Keratinocyte (primary cell): ENCODE measurements at regions not wholly inside any gene's neighbourhood (a gene's known extent, or its start where the extent isn't known, plus 50 kb on each side); places are given as distances from the start of the nearest gene placed in this dataset.

Experiments used
- EZH2 ChIP-seq: IDR thresholded peaks from one replicate; pipeline ENCODE4 v1.6.1; 2012; ENCODE audit warnings: inconsistent platforms, mild to moderate bottlenecking, low read length, moderate library complexity
- TF ChIP-seq, protein P1 (sequence below), 3 experiments: IDR thresholded peaks in 1 of 3; conservative IDR thresholded peaks in 1 of 3; optimal IDR thresholded peaks in 1 of 3; 2 replicates in 2 of 3; 3 replicates in 1 of 3; pipeline versions ENCODE3 to v1.5.1; 2011; ENCODE audit warnings: low read length in 3 of 3, mild to moderate bottlenecking in 3 of 3, moderate library complexity in 2 of 3, control low read depth in 1 of 3, inconsistent platforms in 1 of 3; ENCODE audit not compliant: insufficient read depth in 2 of 3; ENCODE audit errors: extremely low read depth in 1 of 3

DNA sequence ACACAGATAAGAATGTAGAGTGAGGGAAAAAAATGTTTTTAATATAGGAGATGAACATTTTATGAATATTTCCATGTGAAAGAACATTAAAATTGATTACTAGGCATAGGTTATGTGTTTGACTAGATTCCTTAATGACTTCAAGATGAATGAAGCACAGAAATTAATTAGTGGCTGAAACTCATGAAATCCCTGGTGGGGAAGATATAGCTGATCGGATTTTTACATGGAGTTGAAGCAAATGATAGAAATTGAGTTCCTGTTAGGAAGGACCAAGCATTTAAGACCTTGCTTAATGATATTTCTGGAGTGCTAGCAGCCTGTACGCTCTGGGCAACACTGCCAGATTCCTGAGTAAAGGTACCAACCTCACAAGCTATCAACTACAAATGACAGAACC is 68.9 kb upstream of the IVNS1ABP start:
- TF ChIP-seq, protein P1, sequence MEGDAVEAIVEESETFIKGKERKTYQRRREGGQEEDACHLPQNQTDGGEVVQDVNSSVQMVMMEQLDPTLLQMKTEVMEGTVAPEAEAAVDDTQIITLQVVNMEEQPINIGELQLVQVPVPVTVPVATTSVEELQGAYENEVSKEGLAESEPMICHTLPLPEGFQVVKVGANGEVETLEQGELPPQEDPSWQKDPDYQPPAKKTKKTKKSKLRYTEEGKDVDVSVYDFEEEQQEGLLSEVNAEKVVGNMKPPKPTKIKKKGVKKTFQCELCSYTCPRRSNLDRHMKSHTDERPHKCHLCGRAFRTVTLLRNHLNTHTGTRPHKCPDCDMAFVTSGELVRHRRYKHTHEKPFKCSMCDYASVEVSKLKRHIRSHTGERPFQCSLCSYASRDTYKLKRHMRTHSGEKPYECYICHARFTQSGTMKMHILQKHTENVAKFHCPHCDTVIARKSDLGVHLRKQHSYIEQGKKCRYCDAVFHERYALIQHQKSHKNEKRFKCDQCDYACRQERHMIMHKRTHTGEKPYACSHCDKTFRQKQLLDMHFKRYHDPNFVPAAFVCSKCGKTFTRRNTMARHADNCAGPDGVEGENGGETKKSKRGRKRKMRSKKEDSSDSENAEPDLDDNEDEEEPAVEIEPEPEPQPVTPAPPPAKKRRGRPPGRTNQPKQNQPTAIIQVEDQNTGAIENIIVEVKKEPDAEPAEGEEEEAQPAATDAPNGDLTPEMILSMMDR (optimal IDR thresholded peaks at IDR 0.05 in 1 of 3, IDR thresholded peaks at IDR 0.05 in 1 of 3, conservative IDR thresholded peaks at IDR 0.05 in 1 of 3; ENCODE audit: extremely low read depth in 1 of 3, insufficient read depth in 2 of 3, low read length in 3 of 3) = no peak
- no peak for TF ChIP-seq EZH2
